Liver (tissue), 8 donors: ENCODE measurements at regions not wholly inside any gene's neighbourhood (a gene's known extent, or its start where the extent isn't known, plus 50 kb on each side); places are given as distances from the start of the nearest gene placed in this dataset.

Experiments
- DNase-seq: peaks from one replicate; pipeline ENCODE4 v3.0.0-alpha.2; 2017; ENCODE audit warnings: low spot score
- H3K27ac ChIP-seq, 2 donors: one replicate each; pipeline ENCODE4 v1.7.0; 2013; ENCODE audit warnings: inconsistent platforms in 2 of 2, low read length in 2 of 2, control low read depth in 1 of 2, low read depth in 1 of 2, mild to moderate bottlenecking in 1 of 2
- H3K27me3 ChIP-seq, 4 donors: one replicate each; pipeline versions ENCODE4 v1.6.1 to v1.7.0; 2013; ENCODE audit warnings: low read length in 3 of 4, inconsistent platforms in 1 of 4, mild to moderate bottlenecking in 1 of 4, moderate library complexity in 1 of 4; ENCODE audit not compliant: control insufficient read depth in 4 of 4, insufficient read depth in 4 of 4
- H3K36me3 ChIP-seq, 4 donors: one replicate each; pipeline versions ENCODE4 v1.6.1 to v1.7.0; 2013; ENCODE audit warnings: low read length in 3 of 4, mild to moderate bottlenecking in 3 of 4, low read depth in 1 of 4, moderate library complexity in 1 of 4; ENCODE audit not compliant: control insufficient read depth in 4 of 4, insufficient read depth in 3 of 4
- H3K4me1 ChIP-seq, 4 donors: one replicate each; pipeline versions ENCODE4 v1.6.1 to v1.7.0; 2013; ENCODE audit warnings: low read length in 3 of 4, mild to moderate bottlenecking in 3 of 4, moderate library complexity in 1 of 4; ENCODE audit not compliant: control insufficient read depth in 4 of 4, insufficient read depth in 4 of 4
- H3K4me3 ChIP-seq, 3 donors: one replicate each; pipeline versions ENCODE4 v1.6.1 to v1.7.0; 2013; ENCODE audit warnings: low read length in 3 of 3, control low read depth in 1 of 3, low read depth in 1 of 3, mild to moderate bottlenecking in 1 of 3
- H3K9ac ChIP-seq, 2 donors: one replicate each; pipeline ENCODE4 v1.7.0; 2013; ENCODE audit warnings: low read length in 2 of 2, mild to moderate bottlenecking in 2 of 2, moderate library complexity in 2 of 2, control low read depth in 1 of 2, low read depth in 1 of 2
- H3K9me3 ChIP-seq, 4 donors: one replicate each; pipeline versions ENCODE4 v1.6.1 to v1.7.0; 2013; ENCODE audit warnings: low read length in 3 of 4; ENCODE audit not compliant: control insufficient read depth in 4 of 4
- ATF3 ChIP-seq: IDR thresholded peaks from 2 replicates; pipeline ENCODE4 v1.6.1; 2016; ENCODE audit warnings: antibody characterized with exemption
- CTCF ChIP-seq: fragments of 150-350 bp; IDR thresholded peaks from 2 replicates; pipeline ENCODE4 v1.5.1; 2017; ENCODE audit warnings: improper control_type of control experiment, low read depth, low read length; ENCODE audit not compliant: missing input control
- EGR1 ChIP-seq, 2 donors: IDR thresholded peaks; 2 replicates each; pipeline ENCODE4 v1.6.1; 2016 to 2018; ENCODE audit warnings: antibody characterized with exemption in 2 of 2, low read depth in 2 of 2
- FOXA1 ChIP-seq: IDR thresholded peaks from 2 replicates; pipeline ENCODE4 v1.6.1; 2016; ENCODE audit warnings: antibody characterized with exemption
- FOXA2 ChIP-seq: IDR thresholded peaks from 2 replicates; pipeline ENCODE4 v1.6.1; 2016; ENCODE audit warnings: antibody characterized with exemption
- GABPA ChIP-seq, 2 donors: IDR thresholded peaks in 1 of 2; conservative IDR thresholded peaks in 1 of 2; 2 replicates each; pipeline ENCODE4 v1.6.1; 2016; ENCODE audit warnings: antibody characterized with exemption in 2 of 2, mild to moderate bottlenecking in 1 of 2, moderate library complexity in 1 of 2
- HNF4A ChIP-seq, 2 donors: conservative IDR thresholded peaks; 2 replicates each; pipeline ENCODE4 v1.6.1; 2016; ENCODE audit warnings: antibody characterized with exemption in 2 of 2, mild to moderate bottlenecking in 2 of 2
- JUND ChIP-seq, 2 donors: IDR thresholded peaks; 2 replicates each; pipeline ENCODE4 v1.6.1; 2016; ENCODE audit warnings: antibody characterized with exemption in 2 of 2
- NR2F2 ChIP-seq: IDR thresholded peaks from 2 replicates; pipeline ENCODE4 v1.6.1; 2016; ENCODE audit warnings: antibody characterized with exemption
- RAD21 ChIP-seq, 2 donors: IDR thresholded peaks; 2 replicates each; pipeline ENCODE4 v1.6.1; 2016; ENCODE audit warnings: antibody characterized with exemption in 2 of 2, mild to moderate bottlenecking in 2 of 2
- REST ChIP-seq: IDR thresholded peaks from 2 replicates; pipeline ENCODE4 v1.6.1; 2016; ENCODE audit warnings: antibody characterized with exemption, mild to moderate bottlenecking
- SP1 ChIP-seq: IDR thresholded peaks from 2 replicates; pipeline ENCODE4 v1.6.1; 2018; ENCODE audit warnings: antibody characterized with exemption, mild to moderate bottlenecking
- TAF1 ChIP-seq: conservative IDR thresholded peaks from 2 replicates; pipeline ENCODE4 v1.6.1; 2016; ENCODE audit warnings: antibody characterized with exemption, mild to moderate bottlenecking
- YY1 ChIP-seq: IDR thresholded peaks from 2 replicates; pipeline ENCODE4 v1.6.1; 2016; ENCODE audit warnings: antibody characterized with exemption, mild to moderate bottlenecking
- ZBTB33 ChIP-seq: IDR thresholded peaks from 2 replicates; pipeline ENCODE4 v1.6.1; 2016; ENCODE audit warnings: antibody characterized with exemption
- WGBS: extraction: QIAGEN DNeasy Blood & Tissue Kit; methylation state at CpG from one replicate; pipeline ENCODE4 v1.1.7; 2013; 5-methylcytosine and 5-hydroxymethylcytosine counted together
- donor health status: healthy.
- donor health status: healthy.
- donor health status: healthy.
- donor health status: healthy.
- donor health status: healthy.

- H3K4me3 ChIP-seq: no peak overlapping the region
- TF ChIP-seq ATF3 (no peak), FOXA1 (no peak), REST (no peak), NR2F2 (no peak), TAF1 (no peak), ZBTB33 (no peak), GABPA (IDR thresholded peaks at IDR 0.05 in 1 of 2, conservative IDR thresholded peaks at IDR 0.05 in 1 of 2) (no peak), FOXA2 (no peak), CTCF (no peak), JUND (IDR thresholded peaks at IDR 0.05) (no peak), SP1 (no peak)
- DNase-seq: no peak
- H3K4me1 ChIP-seq: no peaks in the 10 kb centered on the region
- H3K27ac ChIP-seq: no peak overlapping the region
- H3K9me3 ChIP-seq: no peaks in the 10 kb centered on the region
- H3K36me3 ChIP-seq: no peaks in the 10 kb centered on the region
- H3K9ac ChIP-seq: no peak overlapping the region
- H3K27me3 ChIP-seq: no peaks in the 10 kb centered on the region
Measured at GRCh38 chr6:115219645-115220044, 841.0 kb downstream of the FRK start.

GRCh38 chr6:115216835-115217234 lies 843.9 kb downstream of the FRK start:
- no peaks in the 10 kb centered on the region for H3K36me3 ChIP-seq
- no peaks in the 10 kb centered on the region for H3K9me3 ChIP-seq
- 85% methylated on average over 5 of the region's 5 CpGs for WGBS
- H3K4me3 ChIP-seq: no peak overlapping the region
- H3K9ac ChIP-seq: no peak overlapping the region
- no peak overlapping the region for H3K27ac ChIP-seq
- no peaks in the 10 kb centered on the region for H3K4me1 ChIP-seq
- DNase-seq: no peak
- no peak for TF ChIP-seq RAD21 (IDR thresholded peaks at IDR 0.05)
- TF ChIP-seq HNF4A (conservative IDR thresholded peaks at IDR 0.05): no peak
- no peak for TF ChIP-seq YY1
- no peak for TF ChIP-seq SP1
- TF ChIP-seq TAF1: no peak
- no peak for TF ChIP-seq GABPA (IDR thresholded peaks at IDR 0.05 in 1 of 2, conservative IDR thresholded peaks at IDR 0.05 in 1 of 2)
- no peak for TF ChIP-seq JUND (IDR thresholded peaks at IDR 0.05)
- no peak for TF ChIP-seq EGR1 (IDR thresholded peaks at IDR 0.05; ENCODE audit: low read depth in 2 of 2)
- no peak for TF ChIP-seq CTCF
- no peaks in the 10 kb centered on the region for H3K27me3 ChIP-seq
